ENCODE measurements at regions not wholly inside any gene's neighbourhood (a gene's known extent, or its start where the extent isn't known, plus 50 kb on each side); places are given as distances from the start of the nearest gene placed in this dataset.

GRCh38 chr10:62907470-62908212 lies 91.5 kb upstream of the EGR2 start:
- intact Hi-C loops (cut with DNase I), result no loop called here
- no peaks in the 10 kb centered on the region for H3K36me3 ChIP-seq (replicated peaks in 1 of 2)
- no peak overlapping the region for H3K27ac ChIP-seq
- no peaks in the 10 kb centered on the region for H3K9me3 ChIP-seq (replicated peaks in 1 of 3)
- no peak for DNase-seq
- H3K27me3 ChIP-seq, result no peaks in the 10 kb centered on the region
- TF ChIP-seq CTCF (IDR thresholded peaks at IDR 0.05) (no peak), POLR2A (IDR thresholded peaks at IDR 0.05) (no peak)
- no peaks in the 10 kb centered on the region for H3K4me1 ChIP-seq (replicated peaks in 1 of 2)
- 83 to 88% (median 83%) methylated on average over 8 of the region's 8 CpGs for WGBS, 4 donors
- H3K4me3 ChIP-seq, result no peak overlapping the region

- H3K9me3 ChIP-seq (replicated peaks in 1 of 3), result no peaks in the 10 kb centered on the region
- no peaks in the 10 kb centered on the region for H3K4me1 ChIP-seq (replicated peaks in 1 of 2)
- H3K27me3 ChIP-seq, result no peaks in the 10 kb centered on the region
- intact Hi-C loops (cut with DNase I), result no loop called here
- TF ChIP-seq POLR2A (IDR thresholded peaks at IDR 0.05) (no peak), CTCF (IDR thresholded peaks at IDR 0.05) (no peak)
- H3K36me3 ChIP-seq (replicated peaks in 1 of 2), result no peaks in the 10 kb centered on the region
- no peak for DNase-seq
- 78 to 83% (median 80%) methylated on average over 5 of the region's 5 CpGs for WGBS, 4 donors
- no peak overlapping the region for H3K27ac ChIP-seq
- H3K4me3 ChIP-seq, result no peak overlapping the region
These were observed 88.2 kb upstream of the EGR2 start for GRCh38 chr10:62904281-62904875.

- Histone ChIP-seq H3K4me1 (replicated peaks in 1 of 2) (no peaks in the 10 kb centered on the region), H3K4me3 (no peak overlapping the region), H3K9me3 (replicated peaks in 1 of 3) (no peaks in the 10 kb centered on the region), H3K27me3 (no peaks in the 10 kb centered on the region), H3K36me3 (replicated peaks in 1 of 2) (no peaks in the 10 kb centered on the region), H3K27ac (no peak overlapping the region)
- intact Hi-C loops (cut with DNase I), result no loop called here
- TF ChIP-seq POLR2A (IDR thresholded peaks at IDR 0.05) (no peak), CTCF (IDR thresholded peaks at IDR 0.05) (no peak)
- 10 to 29% (median 23%) methylated on average over 1 of the region's 1 CpG for WGBS, 4 donors
- peak in 5 of 7 donors; percentile 15 to 46 (median 34) for DNase-seq
These were observed 87.7 kb upstream of the EGR2 start for GRCh38 chr10:62903828-62904227.

DNA sequence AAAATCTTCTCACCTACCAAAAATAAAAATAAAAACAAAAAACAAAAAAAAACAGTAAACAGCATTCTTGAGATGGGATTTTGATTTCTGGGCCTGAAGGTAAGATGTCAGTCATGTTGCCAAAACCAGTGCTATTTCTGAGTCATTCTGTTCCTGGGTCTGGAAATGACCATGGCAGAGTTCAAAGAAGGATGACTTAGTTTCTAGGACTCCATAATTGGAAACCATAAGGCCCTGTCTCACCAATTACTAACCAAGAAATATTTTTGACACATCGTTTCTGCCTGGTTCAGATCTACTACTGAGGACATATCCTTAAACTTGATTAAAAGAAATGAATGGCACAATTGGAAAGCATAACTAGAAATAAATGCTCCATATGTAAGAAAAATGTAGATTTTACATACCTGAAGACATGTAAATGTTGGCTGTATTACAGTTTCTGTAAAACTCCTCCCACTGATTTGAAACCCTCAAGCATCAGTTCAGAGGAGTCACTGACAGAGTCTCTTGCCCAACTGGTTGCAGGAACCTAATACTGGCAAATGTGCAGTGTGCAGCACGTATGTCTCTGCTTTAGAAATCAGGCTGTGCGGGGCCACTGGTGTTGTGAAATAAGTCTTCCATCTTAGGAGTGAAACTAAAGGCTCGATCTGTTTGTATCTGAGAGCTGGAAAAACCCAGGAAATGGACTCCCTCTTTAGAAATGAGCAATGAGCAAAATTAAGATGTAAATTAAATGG lies 84.8 kb upstream of the EGR2 start:
- H3K4me3 ChIP-seq, result no peak overlapping the region
- WGBS, 4 donors, result 86 to 93% (median 88%) methylated on average over 4 of the region's 4 CpGs
- no peak for DNase-seq
- no peaks in the 10 kb centered on the region for H3K27me3 ChIP-seq
- no peaks in the 10 kb centered on the region for H3K36me3 ChIP-seq (replicated peaks in 1 of 2)
- H3K4me1 ChIP-seq (replicated peaks in 1 of 2), result no peaks in the 10 kb centered on the region
- H3K9me3 ChIP-seq (replicated peaks in 1 of 3), result no peaks in the 10 kb centered on the region
- intact Hi-C loops (cut with DNase I), result no loop called here
- no peak overlapping the region for H3K27ac ChIP-seq
- TF ChIP-seq POLR2A (IDR thresholded peaks at IDR 0.05) (no peak), CTCF (IDR thresholded peaks at IDR 0.05) (no peak)

Data from adrenal gland (tissue), 9 donors.